ENCODE measurements at regions not wholly inside any gene's neighbourhood (a gene's known extent, or its start where the extent isn't known, plus 50 kb on each side); places are given as distances from the start of the nearest gene placed in this dataset.

DNA sequence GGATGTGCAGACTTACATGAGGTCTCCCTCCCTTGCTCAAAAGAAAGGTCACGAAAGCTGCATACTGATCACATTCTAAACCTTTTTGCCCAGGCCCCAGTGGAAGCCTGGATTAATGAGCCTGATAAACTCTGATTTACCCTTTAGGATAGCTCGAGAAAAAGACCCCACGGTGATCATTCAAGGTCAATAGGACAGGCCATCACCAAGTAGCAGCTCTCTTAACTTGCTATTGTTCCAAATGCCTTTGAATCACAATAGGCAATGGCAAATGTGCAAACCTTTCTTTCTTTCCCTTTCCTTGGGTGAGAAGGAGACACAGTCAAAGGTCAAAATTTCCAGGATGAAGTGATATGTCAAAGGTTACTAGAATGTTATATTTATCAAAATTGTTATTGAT, 327.3 kb downstream of the HDGFL1 start:
- peaks cover 82% of the 10 kb centered on the region for H3K9me3 ChIP-seq (ENCODE audit: low read length)
- CTCF ChIA-PET (ENCODE audit: low intra/inter-chr PET ratio, low total read pairs), result no interaction called here
- no peaks in the 10 kb centered on the region for H4K20me1 ChIP-seq (ENCODE audit: insufficient read depth, low read length)
- no peak overlapping the region for H2AFZ ChIP-seq (ENCODE audit: low read length)
- no TSS peak for BruUV-seq (replicated peaks)
- H3K4me1 ChIP-seq (ENCODE audit: insufficient read depth, low read length), result no peaks in the 10 kb centered on the region
- TF ChIP-seq SKI (IDR thresholded peaks at IDR 0.05; ENCODE audit: partially characterized antibody) (no peak), TEAD3 (CRISPR knock-in tag; optimal IDR thresholded peaks at IDR 0.05; ENCODE audit: borderline replicate concordance) (no peak), ZKSCAN5 (CRISPR knock-in tag; IDR thresholded peaks at IDR 0.05) (no peak), ZNF644 (CRISPR knock-in tag; IDR thresholded peaks at IDR 0.05; ENCODE audit: low read depth) (no peak), U2AF1 (optimal IDR thresholded peaks at IDR 0.05; ENCODE audit: low read depth, low read length) (no peak)
- TF ChIP-seq, protein P1, sequence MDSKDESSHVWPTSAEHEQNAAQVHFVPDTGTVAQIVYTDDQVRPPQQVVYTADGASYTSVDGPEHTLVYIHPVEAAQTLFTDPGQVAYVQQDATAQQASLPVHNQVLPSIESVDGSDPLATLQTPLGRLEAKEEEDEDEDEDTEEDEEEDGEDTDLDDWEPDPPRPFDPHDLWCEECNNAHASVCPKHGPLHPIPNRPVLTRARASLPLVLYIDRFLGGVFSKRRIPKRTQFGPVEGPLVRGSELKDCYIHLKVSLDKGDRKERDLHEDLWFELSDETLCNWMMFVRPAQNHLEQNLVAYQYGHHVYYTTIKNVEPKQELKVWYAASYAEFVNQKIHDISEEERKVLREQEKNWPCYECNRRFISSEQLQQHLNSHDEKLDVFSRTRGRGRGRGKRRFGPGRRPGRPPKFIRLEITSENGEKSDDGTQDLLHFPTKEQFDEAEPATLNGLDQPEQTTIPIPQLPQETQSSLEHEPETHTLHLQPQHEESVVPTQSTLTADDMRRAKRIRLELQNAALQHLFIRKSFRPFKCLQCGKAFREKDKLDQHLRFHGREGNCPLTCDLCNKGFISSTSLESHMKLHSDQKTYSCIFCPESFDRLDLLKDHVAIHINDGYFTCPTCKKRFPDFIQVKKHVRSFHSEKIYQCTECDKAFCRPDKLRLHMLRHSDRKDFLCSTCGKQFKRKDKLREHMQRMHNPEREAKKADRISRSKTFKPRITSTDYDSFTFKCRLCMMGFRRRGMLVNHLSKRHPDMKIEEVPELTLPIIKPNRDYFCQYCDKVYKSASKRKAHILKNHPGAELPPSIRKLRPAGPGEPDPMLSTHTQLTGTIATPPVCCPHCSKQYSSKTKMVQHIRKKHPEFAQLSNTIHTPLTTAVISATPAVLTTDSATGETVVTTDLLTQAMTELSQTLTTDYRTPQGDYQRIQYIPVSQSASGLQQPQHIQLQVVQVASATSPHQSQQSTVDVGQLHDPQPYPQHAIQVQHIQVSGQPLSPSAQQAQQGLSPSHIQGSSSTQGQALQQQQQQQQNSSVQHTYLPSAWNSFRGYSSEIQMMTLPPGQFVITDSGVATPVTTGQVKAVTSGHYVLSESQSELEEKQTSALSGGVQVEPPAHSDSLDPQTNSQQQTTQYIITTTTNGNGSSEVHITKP (CRISPR knock-in tag; IDR thresholded peaks at IDR 0.05; ENCODE audit: low read depth), result no peak
- TF ChIP-seq, protein P2, sequence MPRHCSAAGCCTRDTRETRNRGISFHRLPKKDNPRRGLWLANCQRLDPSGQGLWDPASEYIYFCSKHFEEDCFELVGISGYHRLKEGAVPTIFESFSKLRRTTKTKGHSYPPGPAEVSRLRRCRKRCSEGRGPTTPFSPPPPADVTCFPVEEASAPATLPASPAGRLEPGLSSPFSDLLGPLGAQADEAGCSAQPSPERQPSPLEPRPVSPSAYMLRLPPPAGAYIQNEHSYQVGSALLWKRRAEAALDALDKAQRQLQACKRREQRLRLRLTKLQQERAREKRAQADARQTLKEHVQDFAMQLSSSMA (CRISPR knock-in tag; IDR thresholded peaks at IDR 0.05), result no peak
- TF ChIP-seq, protein P3, sequence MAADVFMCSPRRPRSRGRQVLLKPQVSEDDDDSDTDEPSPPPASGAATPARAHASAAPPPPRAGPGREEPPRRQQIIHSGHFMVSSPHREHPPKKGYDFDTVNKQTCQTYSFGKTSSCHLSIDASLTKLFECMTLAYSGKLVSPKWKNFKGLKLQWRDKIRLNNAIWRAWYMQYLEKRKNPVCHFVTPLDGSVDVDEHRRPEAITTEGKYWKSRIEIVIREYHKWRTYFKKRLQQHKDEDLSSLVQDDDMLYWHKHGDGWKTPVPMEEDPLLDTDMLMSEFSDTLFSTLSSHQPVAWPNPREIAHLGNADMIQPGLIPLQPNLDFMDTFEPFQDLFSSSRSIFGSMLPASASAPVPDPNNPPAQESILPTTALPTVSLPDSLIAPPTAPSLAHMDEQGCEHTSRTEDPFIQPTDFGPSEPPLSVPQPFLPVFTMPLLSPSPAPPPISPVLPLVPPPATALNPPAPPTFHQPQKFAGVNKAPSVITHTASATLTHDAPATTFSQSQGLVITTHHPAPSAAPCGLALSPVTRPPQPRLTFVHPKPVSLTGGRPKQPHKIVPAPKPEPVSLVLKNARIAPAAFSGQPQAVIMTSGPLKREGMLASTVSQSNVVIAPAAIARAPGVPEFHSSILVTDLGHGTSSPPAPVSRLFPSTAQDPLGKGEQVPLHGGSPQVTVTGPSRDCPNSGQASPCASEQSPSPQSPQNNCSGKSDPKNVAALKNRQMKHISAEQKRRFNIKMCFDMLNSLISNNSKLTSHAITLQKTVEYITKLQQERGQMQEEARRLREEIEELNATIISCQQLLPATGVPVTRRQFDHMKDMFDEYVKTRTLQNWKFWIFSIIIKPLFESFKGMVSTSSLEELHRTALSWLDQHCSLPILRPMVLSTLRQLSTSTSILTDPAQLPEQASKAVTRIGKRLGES (CRISPR knock-in tag; IDR thresholded peaks at IDR 0.05; ENCODE audit: borderline replicate concordance), result no peak
- TF ChIP-seq, protein P4, sequence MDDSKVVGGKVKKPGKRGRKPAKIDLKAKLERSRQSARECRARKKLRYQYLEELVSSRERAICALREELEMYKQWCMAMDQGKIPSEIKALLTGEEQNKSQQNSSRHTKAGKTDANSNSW (CRISPR knock-in tag; IDR thresholded peaks at IDR 0.05; ENCODE audit: borderline replicate concordance), result no peak
- no peak overlapping the region for H3K27ac ChIP-seq (ENCODE audit: extremely low read length, insufficient read depth, low read length)
- no peaks in the 10 kb centered on the region for H3K36me3 ChIP-seq (replicated peaks in 1 of 2; ENCODE audit: control insufficient read depth in 1 of 2, insufficient read depth in 2 of 2, low read length in 2 of 2)
- intact Hi-C loops (cut with micrococcal nuclease; ENCODE audit: unreplicated experiment), result loop anchor here (5.0 kb wide), 1 partner anchor 1234 kb away; no protein-coding TSS in a partner anchor
- no peaks in the 10 kb centered on the region for H3K79me2 ChIP-seq (ENCODE audit: insufficient read depth, low read length)
- H3K9ac ChIP-seq (ENCODE audit: insufficient read depth, low read depth, low read length), result no peak overlapping the region
- FAIRE-seq (no peak), ATAC-seq (no peak), DNase-seq (ENCODE audit: low spot score) (no peak)
- H3K27me3 ChIP-seq (ENCODE audit: control insufficient read depth in 1 of 2, insufficient read depth in 2 of 2, low read length in 2 of 2), result no peaks in the 10 kb centered on the region
- POLR2A ChIA-PET, result no interaction called here
- in situ Hi-C loops (cut with HindIII; ENCODE audit: extremely low pct_ligation_motif_present, low pct_unique_long_range_greater_than_20kb), result no loop called here
- WGBS (ENCODE audit: low lambda C conversion rate), result 14% methylated on average over 3 of the region's 3 CpGs
- H3K4me2 ChIP-seq (ENCODE audit: low read depth, low read length), result no peak overlapping the region
- H3K4me3 ChIP-seq (replicated peaks in 1 of 3; ENCODE audit: insufficient read depth in 1 of 3, low read depth in 2 of 3, low read length in 3 of 3), result no peak overlapping the region

Data from HepG2 (cell line).